Anterior cingulate cortex (tissue), 58 donors: ENCODE measurements at regions not wholly inside any gene's neighbourhood (a gene's known extent, or its start where the extent isn't known, plus 50 kb on each side); places are given as distances from the start of the nearest gene placed in this dataset.
"Not testable (repeated sequence)": the region's sequence is repeated elsewhere in the genome, so short reads cannot be mapped to it uniquely, and the experiment has no call there.

Source experiments
- DNase-seq, 58 donors: peaks; one replicate each; lab custom pipeline; 2025; lab: John Stamatoyannopoulos, UW

- no peak for DNase-seq
Observed at GRCh38 chr5:110812639-110813038, 73.8 kb downstream of the SLC25A46 start.

DNA sequence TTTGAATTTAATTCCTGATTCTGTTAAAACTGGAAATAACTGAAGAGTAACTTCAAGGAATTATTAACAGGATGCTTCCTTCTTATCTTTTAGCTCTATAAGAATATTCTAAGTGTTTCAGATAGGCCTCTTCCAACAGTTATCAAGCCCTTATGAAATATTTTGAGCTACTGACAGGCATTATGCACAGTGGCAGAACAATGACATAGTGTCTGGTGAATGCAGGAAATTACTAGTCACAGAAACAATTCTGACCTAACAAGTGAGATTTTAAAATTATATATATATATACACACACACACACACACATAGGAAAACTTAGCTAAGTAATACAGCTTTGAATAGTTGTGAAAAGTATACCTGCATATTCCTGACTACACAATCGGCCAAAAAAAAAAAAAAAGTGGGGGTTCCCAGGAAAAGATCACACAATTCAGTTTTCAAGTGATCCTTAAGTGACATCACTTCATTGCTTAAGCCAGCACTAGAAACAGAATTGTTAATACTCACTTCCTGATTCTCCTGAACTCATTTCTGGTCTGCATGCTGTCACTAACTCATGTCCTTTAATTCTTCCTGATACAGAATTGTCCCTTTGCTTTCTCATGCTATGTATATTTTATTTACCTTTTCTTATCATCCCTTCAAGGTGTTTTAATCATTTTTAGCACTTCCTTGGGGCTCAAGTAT lies 77.3 kb downstream of the SLC25A46 start:
- DNase-seq: no peak

GRCh38 chr5:110817459-110817858 lies 78.7 kb downstream of the SLC25A46 start:
- no peak for DNase-seq

DNA sequence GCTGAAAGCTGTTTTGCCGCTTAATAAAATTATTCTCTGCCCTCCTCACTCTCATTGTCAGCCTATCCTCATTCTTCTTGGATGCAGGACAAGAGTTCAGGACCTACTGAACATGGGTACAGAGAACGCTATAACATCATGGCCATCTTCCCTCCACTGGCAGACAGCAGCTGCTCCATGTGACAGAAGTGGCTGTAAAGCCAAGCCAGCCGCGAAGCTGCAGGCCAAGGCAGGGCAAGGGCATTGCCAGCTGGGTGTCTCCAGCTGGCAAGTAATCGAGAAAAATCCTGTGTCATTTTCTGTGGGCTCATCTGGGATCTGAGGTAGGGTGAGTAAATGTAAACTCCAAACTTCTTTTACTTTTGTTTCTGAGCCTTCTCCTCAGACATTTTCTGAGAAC lies 84.8 kb downstream of the SLC25A46 start:
- DNase-seq: no peak

DNA sequence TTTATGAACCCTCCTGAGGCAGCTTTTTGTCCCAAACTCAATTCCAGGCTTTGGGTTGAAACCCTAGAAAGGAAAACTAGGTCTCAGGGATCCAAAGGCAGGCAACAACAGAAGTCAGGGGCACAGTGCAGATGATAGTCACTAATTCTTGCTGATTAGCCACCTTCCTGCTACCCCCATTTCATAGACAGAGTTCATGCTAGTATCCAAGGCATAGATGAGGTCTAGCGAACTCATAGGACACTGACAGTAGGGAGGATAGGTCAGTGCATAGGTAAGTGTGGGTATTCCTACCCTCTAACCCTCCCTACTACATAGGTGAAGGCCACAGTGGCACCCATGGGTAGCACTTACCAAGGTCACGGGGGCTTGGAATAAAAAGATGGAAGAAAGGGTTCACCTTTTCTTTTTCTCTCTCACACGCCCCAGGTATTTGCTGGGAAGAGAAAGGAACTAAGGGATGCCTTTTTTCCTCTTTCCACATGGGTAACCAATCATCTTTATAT lies 86.2 kb downstream of the SLC25A46 start:
- DNase-seq: no peak

DNA sequence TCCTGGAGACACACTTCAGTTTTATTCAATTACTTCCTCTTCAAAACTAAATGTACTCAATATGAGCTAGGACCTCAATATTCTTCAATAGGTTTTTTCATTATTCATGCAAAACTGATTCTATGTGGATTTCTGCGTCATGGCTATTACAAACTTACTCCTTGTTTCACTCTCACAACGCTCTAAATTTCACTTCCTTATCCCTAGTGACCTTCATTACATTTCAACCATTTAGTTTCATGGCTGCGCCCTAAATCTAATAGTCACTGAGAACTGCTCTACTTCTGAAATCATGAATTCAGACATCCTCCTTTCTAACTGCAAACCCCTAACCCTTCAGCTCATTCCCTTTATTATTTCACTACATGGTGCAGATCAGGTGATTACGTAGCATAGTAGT lies 93.9 kb downstream of the SLC25A46 start:
- no peak for DNase-seq

DNA sequence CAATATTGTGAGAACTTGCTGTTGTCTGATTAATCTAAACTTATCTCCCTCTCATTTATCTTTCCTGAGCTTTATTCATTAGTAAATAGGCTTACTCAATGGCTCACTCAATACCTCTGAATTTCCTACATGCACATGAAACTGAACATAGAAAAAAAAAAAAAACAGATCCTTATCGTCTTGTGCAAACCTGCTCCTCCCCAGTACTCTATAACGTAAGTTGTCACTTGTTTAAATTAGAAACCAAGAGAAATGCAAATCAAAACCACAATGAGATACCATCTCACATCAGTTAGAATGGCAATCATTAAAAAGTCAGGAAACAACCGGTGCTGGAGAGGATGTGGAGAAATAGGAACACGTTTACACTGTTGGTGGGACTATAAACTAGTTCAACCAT lies 96.1 kb downstream of the SLC25A46 start:
- not testable (repeated sequence) for DNase-seq

GRCh38 chr5:110836851-110837250 lies 98.0 kb downstream of the SLC25A46 start:
- DNase-seq: no peak

DNA sequence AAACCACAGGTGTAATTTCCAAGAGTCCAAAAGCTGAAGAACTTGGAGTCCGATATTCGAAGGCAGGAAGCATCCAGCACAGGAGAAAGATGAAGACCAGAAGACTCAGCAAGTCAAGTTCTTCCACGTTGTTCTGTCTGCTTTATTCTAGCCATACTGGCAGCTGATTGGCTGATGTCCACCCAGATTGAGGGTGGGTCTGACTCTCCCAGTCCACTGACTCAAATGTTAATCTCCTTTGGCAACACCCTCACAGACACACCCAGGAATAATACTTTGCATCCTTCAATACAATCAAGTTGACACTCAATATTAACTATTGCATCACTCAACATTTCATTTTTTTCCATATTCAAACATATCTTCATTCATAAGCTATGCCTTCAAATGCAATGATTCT lies 99.5 kb downstream of the SLC25A46 start:
- not testable (repeated sequence) for DNase-seq

DNA sequence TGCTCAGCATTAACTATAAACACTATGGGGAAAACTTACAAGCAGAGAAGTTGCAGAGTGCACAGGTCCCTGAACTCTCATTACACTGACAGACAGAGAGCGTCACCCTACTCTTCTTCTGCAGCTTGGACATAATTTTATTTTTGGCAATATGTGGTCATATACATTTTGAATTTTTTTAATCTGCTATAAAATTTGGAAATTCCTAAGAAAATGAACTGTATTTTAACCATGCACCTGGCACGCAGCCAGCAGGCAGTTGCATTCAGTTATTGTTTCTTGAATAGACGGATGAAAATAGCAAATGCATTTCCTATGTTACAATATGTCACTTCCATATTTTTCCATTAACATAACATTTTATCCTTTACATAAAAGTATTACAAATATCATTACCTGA lies 100.2 kb downstream of the SLC25A46 start:
- DNase-seq: peak in 1 of 58 donors; percentile 2

DNA sequence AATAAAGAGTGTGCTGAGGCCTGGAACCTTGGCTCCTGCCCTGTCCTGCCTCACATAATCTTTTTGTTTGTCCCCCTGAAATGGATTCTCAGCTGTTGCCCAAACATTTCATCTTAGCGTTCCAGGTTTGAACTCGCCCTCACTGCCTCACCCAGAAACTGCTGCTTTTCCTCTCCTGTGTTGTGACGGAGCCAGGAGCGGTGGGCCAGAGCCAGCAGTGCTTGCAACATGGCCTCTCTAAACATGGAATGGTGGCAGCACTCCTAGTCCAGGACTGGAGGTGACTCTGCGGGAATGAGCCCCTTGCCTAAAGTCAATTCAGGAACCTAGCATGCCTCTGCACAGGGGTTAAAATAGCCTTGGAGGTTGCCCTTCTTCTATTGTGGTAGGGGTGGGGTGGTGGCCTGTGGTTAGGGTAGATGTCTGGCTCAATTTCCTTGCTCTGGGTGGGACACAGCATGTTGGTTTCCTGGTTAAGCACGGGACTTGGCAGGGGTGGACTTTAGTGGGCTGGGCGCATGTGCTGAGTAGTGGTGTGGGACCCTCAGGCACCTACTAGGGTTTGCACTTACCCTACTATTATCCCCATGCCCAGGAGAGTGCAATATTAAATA lies 101.6 kb downstream of the SLC25A46 start:
- no peak for DNase-seq

GRCh38 chr5:110841137-110841536 lies 102.3 kb downstream of the SLC25A46 start:
- DNase-seq: no peak

- no peak for DNase-seq
Observed at GRCh38 chr5:110842948-110843347, 104.1 kb downstream of the SLC25A46 start.

- DNase-seq: no peak
Observed at GRCh38 chr5:110844251-110844650, 105.4 kb downstream of the SLC25A46 start.

- DNase-seq: no peak
Observed at GRCh38 chr5:110846398-110847001, 107.7 kb downstream of the SLC25A46 start.

GRCh38 chr5:110851357-110851756 lies 112.5 kb downstream of the SLC25A46 start:
- DNase-seq: no peak

- no peak for DNase-seq
Observed at GRCh38 chr5:110852053-110852452, 113.2 kb downstream of the SLC25A46 start.

DNA sequence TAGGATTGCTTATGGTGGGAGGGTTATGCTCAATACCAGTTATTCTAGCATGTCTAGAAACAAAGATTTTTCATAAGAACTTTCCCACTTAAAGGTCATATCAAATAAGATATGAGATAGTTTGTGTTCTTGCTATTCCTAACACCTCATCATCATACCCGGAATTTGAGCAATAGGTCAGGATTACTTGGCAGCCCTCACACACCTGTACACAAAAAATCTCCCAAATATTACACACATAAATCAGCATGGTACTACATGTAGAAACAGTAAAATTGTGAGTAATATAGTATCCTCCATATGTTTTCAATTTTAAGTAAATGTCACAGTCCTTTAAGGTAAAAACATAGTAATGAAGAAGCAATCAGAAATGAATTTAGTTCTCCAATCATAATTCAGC lies 113.7 kb downstream of the SLC25A46 start:
- DNase-seq: no peak

GRCh38 chr5:110853267-110853666 lies 114.5 kb downstream of the SLC25A46 start:
- no peak for DNase-seq

GRCh38 chr5:110854200-110854599 lies 115.4 kb downstream of the SLC25A46 start:
- no peak for DNase-seq

GRCh38 chr5:110855961-110856360 lies 117.2 kb downstream of the SLC25A46 start:
- DNase-seq: no peak
